ENCODE measurements at regions not wholly inside any gene's neighbourhood (a gene's known extent, or its start where the extent isn't known, plus 50 kb on each side); places are given as distances from the start of the nearest gene placed in this dataset.

- no peak for TF ChIP-seq EZH2 (IDR thresholded peaks at IDR 0.05)
- TF ChIP-seq FOXP2 (optimal IDR thresholded peaks at IDR 0.05; ENCODE audit: control extremely low read depth, extremely low read length, insufficient read depth) = no peak
- no peak for TF ChIP-seq POLR2AphosphoS5 (IDR thresholded peaks at IDR 0.05; ENCODE audit: borderline replicate concordance, low read depth, low read length)
- H3K4me3 ChIP-seq = no peak overlapping the region
- H3K9ac ChIP-seq (ENCODE audit: insufficient read length) = no peak overlapping the region
- no peak overlapping the region for H3K27ac ChIP-seq
- no peaks in the 10 kb centered on the region for H3K36me3 ChIP-seq (ENCODE audit: insufficient read depth, low read length)
- H3K9me3 ChIP-seq (ENCODE audit: low read depth, low read length) = no peaks in the 10 kb centered on the region
- DNase-seq (ENCODE audit: low read depth, low spot score) = no peak
Observed at GRCh38 chr11:15772547-15772946, 583.8 kb downstream of the SOX6 start.

- H3K9ac ChIP-seq (ENCODE audit: insufficient read length) = no peak overlapping the region
- H3K9me3 ChIP-seq (ENCODE audit: low read depth, low read length) = no peaks in the 10 kb centered on the region
- TF ChIP-seq POLR2AphosphoS5 (IDR thresholded peaks at IDR 0.05; ENCODE audit: borderline replicate concordance, low read depth, low read length) (no peak), EZH2 (IDR thresholded peaks at IDR 0.05) (no peak), FOXP2 (optimal IDR thresholded peaks at IDR 0.05; ENCODE audit: control extremely low read depth, extremely low read length, insufficient read depth) (no peak)
Observed at GRCh38 chr11:15772981-15773380, 583.4 kb downstream of the SOX6 start.

GRCh38 chr11:15773476-15774387 lies 582.6 kb downstream of the SOX6 start:
- no peaks in the 10 kb centered on the region for H3K36me3 ChIP-seq (ENCODE audit: insufficient read depth, low read length)
- TF ChIP-seq POLR2AphosphoS5 (IDR thresholded peaks at IDR 0.05; ENCODE audit: borderline replicate concordance, low read depth, low read length) (no peak), EZH2 (IDR thresholded peaks at IDR 0.05) (no peak), FOXP2 (optimal IDR thresholded peaks at IDR 0.05; ENCODE audit: control extremely low read depth, extremely low read length, insufficient read depth) (no peak)
- no peaks in the 10 kb centered on the region for H3K9me3 ChIP-seq (ENCODE audit: low read depth, low read length)
- H3K27ac ChIP-seq = peak overlapping the region; percentile 45
- peak overlapping the region; percentile 50; the same call in 1 of the 2 replicates for H3K4me3 ChIP-seq
- no peak for DNase-seq (ENCODE audit: low read depth, low spot score)
- peak overlapping the region; percentile 50 for H3K9ac ChIP-seq (ENCODE audit: insufficient read length)

More at GRCh38 chr11:15772981-15773380, 583.4 kb downstream of the SOX6 start:
- H3K36me3 ChIP-seq (ENCODE audit: insufficient read depth, low read length) = no peaks in the 10 kb centered on the region
- DNase-seq (ENCODE audit: low read depth, low spot score) = no peak
- H3K4me3 ChIP-seq = no peak overlapping the region
- H3K27ac ChIP-seq = no peak overlapping the region

GRCh38 chr11:15774388-15774939 lies 581.9 kb downstream of the SOX6 start:
- TF ChIP-seq EZH2 (IDR thresholded peaks at IDR 0.05) = no peak
- no peak for TF ChIP-seq POLR2AphosphoS5 (IDR thresholded peaks at IDR 0.05; ENCODE audit: borderline replicate concordance, low read depth, low read length)
- no peak for TF ChIP-seq FOXP2 (optimal IDR thresholded peaks at IDR 0.05; ENCODE audit: control extremely low read depth, extremely low read length, insufficient read depth)

GRCh38 chr11:15775015-15775541 lies 581.3 kb downstream of the SOX6 start:
- Histone ChIP-seq H3K36me3 (ENCODE audit: insufficient read depth, low read length) (no peaks in the 10 kb centered on the region), H3K4me3 (no peak overlapping the region), H3K9ac (ENCODE audit: insufficient read length) (no peak overlapping the region), H3K27ac (peak overlapping the region; percentile 45; the same call in 1 of the 2 replicates), H3K9me3 (ENCODE audit: low read depth, low read length) (no peaks in the 10 kb centered on the region)
- TF ChIP-seq FOXP2 (optimal IDR thresholded peaks at IDR 0.05; ENCODE audit: control extremely low read depth, extremely low read length, insufficient read depth) = no peak
- no peak for TF ChIP-seq EZH2 (IDR thresholded peaks at IDR 0.05)
- TF ChIP-seq POLR2AphosphoS5 (IDR thresholded peaks at IDR 0.05; ENCODE audit: borderline replicate concordance, low read depth, low read length) = no peak
- DNase-seq (ENCODE audit: low read depth, low spot score) = no peak

More at GRCh38 chr11:15774388-15774939, 581.9 kb downstream of the SOX6 start:
- peak overlapping the region; percentile 50; the same call in 1 of the 2 replicates for H3K4me3 ChIP-seq
- no peaks in the 10 kb centered on the region for H3K9me3 ChIP-seq (ENCODE audit: low read depth, low read length)
- DNase-seq (ENCODE audit: low read depth, low spot score) = no peak
- H3K36me3 ChIP-seq (ENCODE audit: insufficient read depth, low read length) = no peaks in the 10 kb centered on the region
- H3K27ac ChIP-seq = peak overlapping the region; percentile 45
- H3K9ac ChIP-seq (ENCODE audit: insufficient read length) = peak overlapping the region; percentile 50

- Histone ChIP-seq H3K36me3 (ENCODE audit: insufficient read depth, low read length) (no peaks in the 10 kb centered on the region), H3K27ac (no peak overlapping the region), H3K9me3 (ENCODE audit: low read depth, low read length) (no peaks in the 10 kb centered on the region), H3K4me3 (no peak overlapping the region), H3K9ac (ENCODE audit: insufficient read length) (no peak overlapping the region)
- DNase-seq (ENCODE audit: low read depth, low spot score) = no peak
- TF ChIP-seq EZH2 (IDR thresholded peaks at IDR 0.05) = no peak
- TF ChIP-seq POLR2AphosphoS5 (IDR thresholded peaks at IDR 0.05; ENCODE audit: borderline replicate concordance, low read depth, low read length) = no peak
- TF ChIP-seq FOXP2 (optimal IDR thresholded peaks at IDR 0.05; ENCODE audit: control extremely low read depth, extremely low read length, insufficient read depth) = no peak
Observed at GRCh38 chr11:15775797-15776196, 580.5 kb downstream of the SOX6 start.

- H3K27ac ChIP-seq = peak overlapping the region; percentile 47; the same call in 1 of the 2 replicates
- no peak overlapping the region for H3K9ac ChIP-seq (ENCODE audit: insufficient read length)
- H3K9me3 ChIP-seq (ENCODE audit: low read depth, low read length) = no peaks in the 10 kb centered on the region
- TF ChIP-seq FOXP2 (optimal IDR thresholded peaks at IDR 0.05; ENCODE audit: control extremely low read depth, extremely low read length, insufficient read depth) (no peak), POLR2AphosphoS5 (IDR thresholded peaks at IDR 0.05; ENCODE audit: borderline replicate concordance, low read depth, low read length) (no peak), EZH2 (IDR thresholded peaks at IDR 0.05) (no peak)
- no peak for DNase-seq (ENCODE audit: low read depth, low spot score)
- H3K36me3 ChIP-seq (ENCODE audit: insufficient read depth, low read length) = no peaks in the 10 kb centered on the region
- no peak overlapping the region for H3K4me3 ChIP-seq
Observed at GRCh38 chr11:15776366-15776765, 580.0 kb downstream of the SOX6 start.

GRCh38 chr11:15779518-15779917 lies 576.8 kb downstream of the SOX6 start:
- H3K27ac ChIP-seq = no peak overlapping the region
- H3K4me3 ChIP-seq = no peak overlapping the region
- no peaks in the 10 kb centered on the region for H3K36me3 ChIP-seq (ENCODE audit: insufficient read depth, low read length)
- H3K9ac ChIP-seq (ENCODE audit: insufficient read length) = no peak overlapping the region
- H3K9me3 ChIP-seq (ENCODE audit: low read depth, low read length) = no peaks in the 10 kb centered on the region
- TF ChIP-seq POLR2AphosphoS5 (IDR thresholded peaks at IDR 0.05; ENCODE audit: borderline replicate concordance, low read depth, low read length) (no peak), EZH2 (IDR thresholded peaks at IDR 0.05) (no peak)
- DNase-seq (ENCODE audit: low read depth, low spot score) = no peak

Data from SK-N-MC (cell line).